ENCODE measurements at regions not wholly inside any gene's neighbourhood (a gene's known extent, or its start where the extent isn't known, plus 50 kb on each side); places are given as distances from the start of the nearest gene placed in this dataset.

- ATAC-seq (no peak), DNase-seq (no peak), FAIRE-seq (no peak)
- no peak for TF ChIP-seq CTCF (IDR thresholded peaks at IDR 0.05)
- Histone ChIP-seq H3K9me3 (no peaks in the 10 kb centered on the region), H3K36me3 (no peaks in the 10 kb centered on the region), H3K4me3 (no peak overlapping the region), H3K4me1 (no peaks in the 10 kb centered on the region), H3K27me3 (no peaks in the 10 kb centered on the region), H3K27ac (no peak overlapping the region)
- intact Hi-C loops (cut with DNase I): no loop called here
Observed at GRCh38 chr9:78788101-78788500, 491.2 kb downstream of the PSAT1 start.

GRCh38 chr9:78791779-78792178, 494.9 kb downstream of the PSAT1 start:
- H3K36me3 ChIP-seq: no peaks in the 10 kb centered on the region
- no peak for FAIRE-seq

GRCh38 chr9:78792745-78793144, 495.8 kb downstream of the PSAT1 start:
- FAIRE-seq: no peak
- WGBS, 2 donors: 33 to 49% methylated on average over 3 of the region's 3 CpGs

More at GRCh38 chr9:78791779-78792178, 494.9 kb downstream of the PSAT1 start:
- ATAC-seq (no peak), DNase-seq (no peak)
- no peaks in the 10 kb centered on the region for H3K9me3 ChIP-seq
- H3K27me3 ChIP-seq: no peaks in the 10 kb centered on the region
- H3K27ac ChIP-seq: no peak overlapping the region
- no peak overlapping the region for H3K4me3 ChIP-seq
- no peak for TF ChIP-seq CTCF (IDR thresholded peaks at IDR 0.05)
- H3K4me1 ChIP-seq: no peaks in the 10 kb centered on the region
- WGBS, 2 donors: 76 to 82% methylated on average over 2 of the region's 2 CpGs
- intact Hi-C loops (cut with DNase I): no loop called here

GRCh38 chr9:78805771-78806170, 508.8 kb downstream of the PSAT1 start:
- ATAC-seq: no peak
- FAIRE-seq: no peak
- no peak for DNase-seq
- no peak for TF ChIP-seq CTCF (IDR thresholded peaks at IDR 0.05)
- Histone ChIP-seq H3K4me1 (no peaks in the 10 kb centered on the region), H3K27ac (no peak overlapping the region), H3K4me3 (no peak overlapping the region), H3K9me3 (no peaks in the 10 kb centered on the region), H3K27me3 (no peaks in the 10 kb centered on the region), H3K36me3 (no peaks in the 10 kb centered on the region)
- 93 to 94% methylated on average over 2 of the region's 2 CpGs for WGBS, 2 donors
- intact Hi-C loops (cut with DNase I): no loop called here

More at GRCh38 chr9:78792745-78793144, 495.8 kb downstream of the PSAT1 start:
- TF ChIP-seq CTCF (IDR thresholded peaks at IDR 0.05): no peak
- H3K27ac ChIP-seq: no peak overlapping the region
- ATAC-seq (no peak), DNase-seq (no peak)
- intact Hi-C loops (cut with DNase I): no loop called here
- no peaks in the 10 kb centered on the region for H3K36me3 ChIP-seq
- no peaks in the 10 kb centered on the region for H3K9me3 ChIP-seq
- H3K4me1 ChIP-seq: no peaks in the 10 kb centered on the region
- no peaks in the 10 kb centered on the region for H3K27me3 ChIP-seq
- no peak overlapping the region for H3K4me3 ChIP-seq

GRCh38 chr9:78806492-78807160, 509.7 kb downstream of the PSAT1 start:
- Histone ChIP-seq H3K27me3 (no peaks in the 10 kb centered on the region), H3K4me1 (no peaks in the 10 kb centered on the region), H3K36me3 (no peaks in the 10 kb centered on the region), H3K4me3 (no peak overlapping the region), H3K27ac (no peak overlapping the region), H3K9me3 (no peaks in the 10 kb centered on the region)
- TF ChIP-seq CTCF (IDR thresholded peaks at IDR 0.05): no peak
- FAIRE-seq (no peak), ATAC-seq (no peak), DNase-seq (no peak)
- intact Hi-C loops (cut with DNase I): no loop called here
- 85% methylated on average over 4 of the region's 4 CpGs for WGBS, 2 donors

All from pancreas (tissue), 10 donors.